Bronchial epithelial cell (primary cell): ENCODE measurements at regions not wholly inside any gene's neighbourhood (a gene's known extent, or its start where the extent isn't known, plus 50 kb on each side); places are given as distances from the start of the nearest gene placed in this dataset.
A peak's percentile ranks its signal among the peaks of the same experiment; 100 is the strongest.
"Not testable (repeated sequence)": the region's sequence is repeated elsewhere in the genome, so short reads cannot be mapped to it uniquely, and the experiment has no call there.

Experiments used
- DNase-seq: peaks from one replicate; pipeline ENCODE4 v3.0.0-alpha.2; 2010; ENCODE audit warnings: low read depth
- FAIRE-seq: peaks from 2 replicates; lab custom pipeline; 2011; peaks lifted over from hg19 to GRCh38; lab: Jason Lieb, UNC
- H3K27me3 ChIP-seq: 2 replicates; pipeline ENCODE4 v1.5.1; 2011; ENCODE audit warnings: low read length; ENCODE audit not compliant: control insufficient read depth, insufficient read depth
- H3K36me3 ChIP-seq: 2 replicates; pipeline ENCODE4 v1.5.1; 2011; ENCODE audit warnings: low read length; ENCODE audit not compliant: control insufficient read depth, insufficient read depth
- H3K4me3 ChIP-seq: 2 replicates; pipeline ENCODE4 v1.5.1; 2011; ENCODE audit warnings: mild to moderate bottlenecking, low read depth, low read length, control low read depth
- CTCF ChIP-seq: IDR thresholded peaks from 2 replicates; pipeline ENCODE4 v1.5.1; 2011; ENCODE audit warnings: mild to moderate bottlenecking, moderate library complexity, low read length, control low read depth, inconsistent platforms; ENCODE audit not compliant: insufficient read depth, severe bottlenecking

- Histone ChIP-seq H3K27me3 (peaks cover 2% of the 10 kb centered on the region), H3K4me3 (no peak overlapping the region), H3K36me3 (no peaks in the 10 kb centered on the region)
- no peak for TF ChIP-seq CTCF
- FAIRE-seq (no peak), DNase-seq (no peak)
These were observed 94.6 kb upstream of the KIF2A start for GRCh38 chr5:62211405-62211804.

GRCh38 chr5:62212648-62213047, 93.4 kb upstream of the KIF2A start:
- peaks cover 2% of the 10 kb centered on the region for H3K27me3 ChIP-seq
- FAIRE-seq: no peak
- no peak for DNase-seq
- TF ChIP-seq CTCF: no peak
- H3K4me3 ChIP-seq: no peak overlapping the region
- H3K36me3 ChIP-seq: no peaks in the 10 kb centered on the region

GRCh38 chr5:62214701-62215100, 91.3 kb upstream of the KIF2A start:
- no peak for FAIRE-seq
- no peak overlapping the region for H3K4me3 ChIP-seq
- no peak for TF ChIP-seq CTCF
- no peaks in the 10 kb centered on the region for H3K36me3 ChIP-seq
- peak; percentile 88 for DNase-seq
- H3K27me3 ChIP-seq: peaks cover 2% of the 10 kb centered on the region

DNA sequence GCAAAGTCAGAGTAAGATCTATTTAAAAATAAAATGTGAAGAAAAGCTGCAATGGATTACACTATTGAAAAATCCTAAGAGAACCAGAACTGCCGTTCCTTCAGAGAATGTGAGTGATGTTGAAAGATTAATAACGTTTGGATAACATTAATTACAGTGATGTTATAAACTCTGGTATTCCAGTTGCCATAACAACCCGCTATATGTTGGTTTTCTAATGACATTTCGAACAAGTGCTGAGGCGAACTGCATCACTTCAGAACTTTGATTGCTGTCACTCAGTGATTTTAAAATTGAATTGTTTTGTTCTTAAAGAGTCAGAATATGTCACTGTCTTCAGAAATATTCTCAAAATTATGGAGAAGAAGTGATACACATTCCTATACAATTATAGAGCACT, 89.4 kb upstream of the KIF2A start:
- FAIRE-seq, H3K36me3 ChIP-seq, DNase-seq, H3K27me3 ChIP-seq, H3K4me3 ChIP-seq: not testable (repeated sequence)

- H3K36me3 ChIP-seq, H3K27me3 ChIP-seq, H3K4me3 ChIP-seq, DNase-seq, FAIRE-seq: not testable (repeated sequence)
These were observed 88.9 kb upstream of the KIF2A start for GRCh38 chr5:62217095-62217494.

DNA sequence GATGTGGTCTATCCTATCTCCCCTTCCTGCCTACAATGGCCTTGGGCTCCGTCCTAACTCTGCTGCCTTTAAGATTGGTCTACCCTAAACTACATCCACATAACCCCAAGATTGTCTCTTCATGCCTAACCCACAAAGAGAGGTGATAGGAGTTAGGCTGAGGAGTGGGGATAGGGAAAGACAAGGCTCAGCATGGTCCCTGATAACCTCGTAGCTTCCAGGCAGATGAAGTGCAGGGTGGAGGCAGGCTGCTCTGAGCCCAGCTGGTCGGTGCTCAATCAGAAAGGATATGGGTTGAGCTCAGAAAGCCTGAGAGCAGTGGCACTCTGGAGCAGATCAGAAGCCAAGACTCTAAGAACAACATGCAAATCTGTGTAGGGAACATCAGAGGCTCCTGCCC, 87.1 kb upstream of the KIF2A start:
- not testable (repeated sequence) for FAIRE-seq, DNase-seq, H3K27me3 ChIP-seq, H3K36me3 ChIP-seq, H3K4me3 ChIP-seq

- not testable (repeated sequence) for H3K36me3 ChIP-seq, H3K4me3 ChIP-seq, H3K27me3 ChIP-seq, DNase-seq, FAIRE-seq
These were observed 84.1 kb upstream of the KIF2A start for GRCh38 chr5:62221881-62222280.

DNA sequence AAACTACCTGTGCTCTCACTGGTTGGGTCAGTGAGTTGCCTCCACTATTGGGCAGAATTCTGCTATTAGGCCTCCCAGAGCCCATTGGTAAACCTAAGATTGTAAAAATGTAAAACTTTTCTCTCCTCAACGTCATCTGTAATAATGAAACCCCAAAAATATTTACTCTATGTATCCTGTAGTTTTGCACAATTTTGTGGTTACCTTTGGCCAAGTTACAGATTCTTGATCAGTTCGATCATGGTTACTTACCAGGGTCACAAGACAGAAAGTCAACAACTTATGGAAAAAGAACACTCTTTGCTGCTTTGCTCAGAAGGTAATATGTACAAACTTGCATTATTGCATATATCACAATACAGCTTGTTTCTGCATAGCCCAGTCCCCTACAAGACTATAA, 83.7 kb upstream of the KIF2A start:
- not testable (repeated sequence) for H3K4me3 ChIP-seq, H3K27me3 ChIP-seq, FAIRE-seq, H3K36me3 ChIP-seq
- DNase-seq: peak; percentile 62
